HG02678 (cell line): ENCODE measurements at regions not wholly inside any gene's neighbourhood (a gene's known extent, or its start where the extent isn't known, plus 50 kb on each side); places are given as distances from the start of the nearest gene placed in this dataset.

ENCODE experiments used
- ATAC-seq: cut with Tn5 transposase; IDR thresholded peaks from one replicate; pipeline ENCODE4 v1.9.1; 2021; ENCODE audit warnings: mild to moderate bottlenecking, moderate library complexity; ENCODE audit not compliant: unreplicated experiment

- no peak for ATAC-seq
Measured at GRCh38 chr16:66152823-66153393, 213.6 kb upstream of the CDH5 start.

DNA sequence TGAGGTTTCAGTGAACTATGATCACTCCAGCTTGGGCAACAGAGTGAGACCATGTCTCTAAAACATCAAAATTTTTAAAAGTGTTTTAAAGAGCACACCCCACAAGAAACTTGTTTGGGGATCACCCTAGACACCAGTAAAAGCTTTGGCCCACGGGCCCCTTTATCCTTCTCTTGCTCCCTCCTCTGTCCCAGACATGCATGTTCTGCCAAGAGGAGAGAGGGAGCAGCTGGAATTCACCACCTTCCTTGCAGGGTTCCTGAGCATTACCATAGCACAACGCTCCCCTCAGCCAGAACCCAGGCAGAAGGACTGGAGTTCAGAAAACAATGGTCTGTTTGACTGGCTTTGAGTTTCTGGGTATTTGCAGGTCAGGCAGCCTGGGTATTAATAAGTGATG lies 214.3 kb upstream of the CDH5 start:
- ATAC-seq, result no peak

DNA sequence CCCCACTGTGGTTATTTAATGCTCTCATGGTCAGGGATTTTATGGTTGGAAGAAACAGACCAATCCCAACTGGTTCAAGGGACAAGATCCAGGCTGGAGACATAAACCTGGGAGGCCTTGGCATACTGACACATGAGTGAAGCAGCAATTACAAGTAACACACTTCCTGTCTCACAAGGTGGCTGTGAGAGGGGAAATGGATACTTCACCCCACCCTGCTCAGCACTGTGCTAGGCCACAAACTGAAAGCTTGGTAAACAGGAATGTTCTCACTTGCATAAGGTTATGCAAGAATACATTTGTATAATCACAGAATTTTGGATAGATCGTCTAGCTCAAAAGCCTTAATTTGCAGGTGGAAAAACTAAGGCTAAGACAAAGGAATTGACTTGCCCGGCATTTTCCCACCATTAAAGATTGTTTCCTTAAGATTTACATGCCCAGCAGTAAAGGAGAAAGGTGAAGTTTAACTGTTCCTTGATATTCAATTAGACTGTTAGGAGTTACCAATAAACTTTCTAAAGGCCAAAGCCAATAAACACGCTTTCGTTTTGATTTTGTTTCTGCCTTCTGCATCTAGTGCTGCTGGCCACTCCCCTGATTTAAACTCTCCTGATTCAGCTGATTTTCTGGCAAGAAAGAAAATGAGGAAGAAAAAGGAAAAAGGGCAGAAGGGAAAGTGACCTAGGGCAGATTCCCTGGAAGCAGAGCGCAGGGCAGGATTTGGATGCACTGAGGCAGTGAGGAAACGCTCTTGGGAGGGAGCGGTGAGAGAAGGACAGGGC lies 215.6 kb upstream of the CDH5 start:
- no peak for ATAC-seq

GRCh38 chr16:66147291-66147690 lies 219.2 kb upstream of the CDH5 start:
- no peak for ATAC-seq

DNA sequence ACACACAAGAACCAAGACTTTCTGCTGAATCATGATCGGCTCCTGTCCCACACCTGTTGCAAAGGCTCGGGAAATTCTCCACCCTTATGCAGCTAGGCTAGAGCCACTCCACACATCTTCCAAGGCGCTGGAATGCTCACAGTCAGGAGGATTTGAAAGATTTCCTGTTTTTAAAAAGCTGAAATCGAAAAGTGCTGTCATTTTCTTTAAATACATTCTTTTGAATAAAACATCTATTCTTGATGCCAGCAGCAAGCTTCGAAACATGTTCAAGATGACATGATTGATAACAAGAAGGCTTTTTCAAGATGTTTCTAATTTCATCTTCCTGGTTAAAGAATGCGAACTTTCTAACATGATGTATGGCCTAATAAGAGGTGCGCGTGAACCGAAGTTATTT lies 219.7 kb upstream of the CDH5 start:
- ATAC-seq, result no peak

- ATAC-seq, result no peak
Measured at GRCh38 chr16:66144641-66145040, 221.8 kb upstream of the CDH5 start.

DNA sequence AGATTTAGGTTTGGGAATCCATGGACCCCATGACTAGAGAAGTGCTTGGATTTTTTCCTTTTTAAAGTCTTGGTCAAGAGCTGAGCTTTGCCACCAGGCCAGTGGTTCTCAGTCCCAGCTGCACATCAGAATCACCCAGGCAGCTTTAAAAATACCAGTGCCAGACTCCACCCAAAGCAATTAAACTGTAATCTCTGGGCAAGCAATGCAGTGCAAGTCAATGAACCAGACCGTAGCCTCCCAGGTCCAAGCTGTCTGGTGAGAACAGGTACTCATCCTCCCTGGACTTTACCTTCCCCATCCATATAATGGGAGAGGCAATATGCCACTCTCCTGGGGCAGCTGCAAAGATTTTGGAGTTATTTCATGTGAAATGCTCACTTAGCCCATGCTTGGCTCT lies 223.1 kb upstream of the CDH5 start:
- no peak for ATAC-seq

DNA sequence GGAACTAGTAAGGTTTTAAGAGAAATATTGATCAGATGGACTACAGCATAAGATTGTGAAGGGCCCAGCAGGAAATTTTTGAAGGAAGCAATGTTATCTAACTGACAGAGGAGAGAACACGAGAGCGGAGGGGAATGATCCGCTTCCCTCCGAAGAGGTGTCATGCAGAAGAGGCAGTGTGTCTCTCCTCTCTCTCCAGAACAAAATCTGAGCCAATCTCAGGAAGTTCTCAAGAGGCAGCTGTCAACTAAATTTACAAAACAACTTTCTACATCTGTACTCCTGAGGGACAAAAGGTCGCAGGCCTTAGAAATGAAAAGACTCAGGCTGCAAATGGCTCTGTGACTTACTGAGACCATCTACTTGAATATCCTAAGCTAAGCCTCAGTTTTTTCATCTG lies 224.6 kb upstream of the CDH5 start:
- no peak for ATAC-seq

DNA sequence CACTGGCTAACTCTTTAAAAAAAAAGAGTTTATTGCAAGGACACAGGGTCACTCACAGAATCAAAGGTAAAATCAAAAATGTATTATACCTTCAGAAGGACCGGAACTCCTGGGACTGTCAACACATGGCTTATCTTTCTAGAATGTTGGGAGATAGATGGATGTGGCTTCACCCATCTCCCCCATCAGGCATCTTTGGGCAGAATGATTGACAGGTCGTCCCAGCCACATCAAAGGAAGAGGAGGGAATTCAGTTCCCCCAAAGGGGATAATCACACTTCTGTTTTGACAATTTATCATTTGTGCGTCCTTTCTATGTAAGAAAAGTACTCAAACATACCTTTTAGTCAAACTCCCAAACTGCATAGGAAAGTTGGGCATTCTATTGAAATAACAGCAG lies 228.6 kb upstream of the CDH5 start:
- ATAC-seq, result no peak

DNA sequence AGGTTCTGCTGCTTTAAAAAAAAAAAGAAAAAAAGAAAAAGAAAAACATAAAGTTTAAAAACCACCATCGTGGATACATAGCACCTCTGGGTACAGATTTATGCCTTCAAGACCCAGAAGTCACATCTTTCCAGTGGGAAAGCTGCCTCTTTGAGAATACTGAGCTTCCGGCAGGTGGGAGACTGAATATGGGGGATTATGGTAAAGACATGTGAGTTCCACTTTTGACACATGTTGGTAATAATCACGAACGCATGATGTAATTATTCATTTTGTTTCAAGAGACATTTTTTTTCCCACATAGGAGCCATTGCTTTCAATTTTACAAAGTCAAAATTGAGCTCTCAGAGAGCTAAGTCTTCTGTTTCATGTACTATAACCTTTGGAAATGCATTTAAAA lies 229.7 kb upstream of the CDH5 start:
- ATAC-seq, result no peak

- no peak for ATAC-seq
Measured at GRCh38 chr16:66135838-66136237, 230.7 kb upstream of the CDH5 start.

GRCh38 chr16:66135421-66135831 lies 231.1 kb upstream of the CDH5 start:
- ATAC-seq, result no peak

- no peak for ATAC-seq
Measured at GRCh38 chr16:66134875-66135274, 231.6 kb upstream of the CDH5 start.

DNA sequence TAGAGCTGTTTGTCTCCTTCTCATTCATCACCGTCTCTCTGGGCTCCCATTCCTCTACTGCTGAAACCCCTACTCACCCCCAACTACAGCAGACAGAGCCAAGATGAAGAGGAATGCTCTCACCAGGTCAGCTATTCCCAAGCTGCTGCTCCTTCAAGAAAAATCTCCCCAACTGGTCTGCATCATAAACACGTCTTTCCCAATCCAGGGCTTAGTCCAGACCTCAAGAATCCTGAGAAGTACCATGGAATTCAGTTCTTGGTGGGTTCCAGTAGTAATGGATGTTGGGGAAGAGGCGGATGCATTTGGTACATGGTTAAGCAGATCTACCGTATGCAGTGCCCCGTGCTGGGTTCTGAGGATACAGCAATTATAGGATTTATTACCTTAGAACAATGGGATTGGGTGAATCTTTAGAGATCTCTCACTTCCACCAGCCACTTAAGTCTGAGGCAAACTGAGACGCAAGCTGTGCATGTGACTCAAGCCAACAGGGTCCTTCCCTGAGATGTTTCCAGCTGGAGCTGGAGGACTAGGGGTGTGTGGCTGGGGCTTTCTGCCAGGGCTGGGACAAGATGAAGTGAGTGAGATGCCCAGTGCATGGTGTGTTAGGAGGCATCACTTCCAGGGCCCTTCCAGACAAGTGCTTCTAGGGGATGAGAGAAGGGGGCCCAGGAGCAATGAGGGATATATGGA lies 232.7 kb upstream of the CDH5 start:
- ATAC-seq, result no peak

DNA sequence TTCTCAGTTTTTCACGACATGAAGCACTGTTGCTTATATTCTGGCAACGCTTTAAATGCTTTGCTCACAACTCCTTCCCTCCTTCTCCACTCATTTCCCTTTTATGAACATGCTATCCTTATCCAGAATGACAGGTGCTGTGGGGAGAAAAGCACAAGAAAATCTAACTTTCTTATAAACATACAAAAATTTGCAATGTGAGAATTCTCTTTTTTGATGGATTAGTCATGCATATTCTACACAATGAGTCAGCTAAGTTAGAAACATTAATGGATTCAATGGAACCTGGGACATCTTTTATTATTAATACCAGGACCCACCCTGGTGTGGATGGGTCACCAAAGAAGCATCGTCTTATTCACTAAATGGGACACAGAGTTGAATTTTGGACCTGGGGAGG lies 234.6 kb upstream of the CDH5 start:
- ATAC-seq, result no peak

GRCh38 chr16:66131156-66131807 lies 235.2 kb upstream of the CDH5 start:
- ATAC-seq, result no peak

GRCh38 chr16:66130296-66130905 lies 236.1 kb upstream of the CDH5 start:
- ATAC-seq, result no peak

GRCh38 chr16:66129196-66129595 lies 237.3 kb upstream of the CDH5 start:
- ATAC-seq, result no peak

GRCh38 chr16:66128371-66128770 lies 238.1 kb upstream of the CDH5 start:
- no peak for ATAC-seq

DNA sequence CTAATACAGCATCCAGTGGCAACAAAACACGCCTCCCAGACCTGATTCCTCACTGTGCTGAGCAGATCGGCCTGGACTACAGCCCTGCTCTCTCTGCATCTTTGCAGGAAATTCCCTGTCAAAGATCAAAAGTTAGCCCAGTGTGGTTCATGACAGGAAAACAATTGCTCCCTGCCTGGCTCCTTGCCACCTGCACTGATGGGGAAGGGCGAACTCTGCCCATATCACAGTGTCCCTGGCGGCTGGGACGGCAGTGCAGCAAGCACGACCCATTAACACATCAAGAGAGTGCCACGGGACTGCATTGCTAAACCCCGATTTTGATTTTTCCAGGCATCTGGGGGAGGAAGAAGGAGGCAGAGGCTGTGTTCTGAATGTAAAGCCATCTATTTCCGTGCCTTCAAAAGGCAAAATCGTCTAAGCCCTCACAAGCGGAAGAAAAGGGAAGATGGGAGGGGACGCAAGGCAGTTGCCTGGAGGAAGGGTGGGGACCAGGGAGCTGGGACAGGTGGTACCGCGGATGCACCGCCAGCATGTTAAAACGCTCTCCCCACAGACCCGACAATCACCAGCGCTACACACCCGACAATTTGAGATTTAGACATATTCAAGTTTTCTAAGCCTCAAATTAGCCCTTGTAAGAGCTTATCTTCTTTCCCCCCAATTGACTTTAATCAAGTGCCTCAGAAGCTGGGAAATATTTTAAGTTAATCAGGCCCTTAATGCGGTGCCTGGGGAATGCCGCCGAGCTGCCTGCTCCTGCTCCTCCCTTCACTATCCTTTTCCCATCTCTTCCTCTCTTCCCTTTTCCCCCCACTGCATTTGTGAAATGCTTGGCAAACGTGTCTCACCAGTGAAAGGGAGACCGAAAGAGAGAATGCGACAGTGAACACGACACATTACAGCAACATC lies 238.8 kb upstream of the CDH5 start:
- ATAC-seq, result no peak
